ENCODE measurements at regions not wholly inside any gene's neighbourhood (a gene's known extent, or its start where the extent isn't known, plus 50 kb on each side); places are given as distances from the start of the nearest gene placed in this dataset.
"Not testable (repeated sequence)": the region's sequence is repeated elsewhere in the genome, so short reads cannot be mapped to it uniquely, and the experiment has no call there.

GRCh38 chr1:101135526-101135925, 101.3 kb upstream of the S1PR1 start:
- H3K4me3 Mint-ChIP-seq = no peak overlapping the region
- no peak overlapping the region for H3K27ac Mint-ChIP-seq

DNA sequence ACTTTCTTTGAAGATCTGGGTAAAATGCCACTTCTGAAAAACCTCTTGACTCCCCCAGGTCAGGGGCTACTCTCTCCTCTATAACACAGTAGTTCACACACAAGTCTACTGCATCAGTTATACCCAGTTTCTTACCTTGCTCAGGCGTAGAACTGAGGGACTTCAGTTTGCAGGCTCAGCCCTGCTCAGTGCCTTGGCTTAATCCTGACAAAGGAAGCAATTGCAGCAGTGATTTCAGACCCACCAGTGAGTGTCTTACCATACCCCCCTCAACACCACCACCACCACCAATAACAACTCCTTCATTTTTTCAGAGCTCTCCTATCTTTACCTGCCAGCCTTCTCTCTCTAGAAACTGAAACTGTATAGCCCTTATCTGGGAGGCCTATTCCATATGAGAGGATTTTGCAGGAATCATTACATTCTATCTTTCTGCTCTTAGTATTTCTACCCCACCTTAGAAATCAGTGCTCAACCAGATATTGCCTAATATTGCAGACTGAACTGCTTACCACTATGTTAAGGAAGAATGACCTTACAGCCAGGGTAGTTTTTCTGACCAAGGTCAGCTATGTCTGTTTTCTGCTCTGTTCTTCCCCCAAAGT, 105.5 kb upstream of the S1PR1 start:
- Mint-ChIP-seq H3K27ac (no peak overlapping the region), H3K27me3 (ENCODE audit: insufficient read depth) (no peaks in the 10 kb centered on the region), H3K9me3 (no peaks in the 10 kb centered on the region), H3K36me3 (ENCODE audit: low read depth) (no peaks in the 10 kb centered on the region), H3K4me3 (no peak overlapping the region), H3K4me1 (ENCODE audit: low read depth) (peaks cover 64% of the 10 kb centered on the region)
- intact Hi-C loops (cut with micrococcal nuclease) = no loop called here
- DNase-seq (ENCODE audit: low spot score) = no peak

More at GRCh38 chr1:101135526-101135925, 101.3 kb upstream of the S1PR1 start:
- Mint-ChIP-seq H3K27me3 (ENCODE audit: insufficient read depth) (no peaks in the 10 kb centered on the region), H3K9me3 (no peaks in the 10 kb centered on the region), H3K36me3 (ENCODE audit: low read depth) (no peaks in the 10 kb centered on the region), H3K4me1 (ENCODE audit: low read depth) (peaks cover 74% of the 10 kb centered on the region)
- DNase-seq (ENCODE audit: low spot score) = no peak
- intact Hi-C loops (cut with micrococcal nuclease) = loop anchor here (5.0 kb wide), 1 partner anchor 237 kb away; no protein-coding TSS in a partner anchor

GRCh38 chr1:101130673-101131072, 105.1 kb upstream of the DPH5 start:
- Mint-ChIP-seq H3K4me1 (ENCODE audit: low read depth) (peaks cover 57% of the 10 kb centered on the region), H3K27me3 (ENCODE audit: insufficient read depth) (no peaks in the 10 kb centered on the region), H3K27ac (no peak overlapping the region), H3K9me3 (no peaks in the 10 kb centered on the region), H3K36me3 (ENCODE audit: low read depth) (no peaks in the 10 kb centered on the region), H3K4me3 (no peak overlapping the region)
- intact Hi-C loops (cut with micrococcal nuclease) = loop anchor here (1.0 kb wide), 1 partner anchor 8 kb away; no protein-coding TSS in a partner anchor
- DNase-seq (ENCODE audit: low spot score) = no peak

DNA sequence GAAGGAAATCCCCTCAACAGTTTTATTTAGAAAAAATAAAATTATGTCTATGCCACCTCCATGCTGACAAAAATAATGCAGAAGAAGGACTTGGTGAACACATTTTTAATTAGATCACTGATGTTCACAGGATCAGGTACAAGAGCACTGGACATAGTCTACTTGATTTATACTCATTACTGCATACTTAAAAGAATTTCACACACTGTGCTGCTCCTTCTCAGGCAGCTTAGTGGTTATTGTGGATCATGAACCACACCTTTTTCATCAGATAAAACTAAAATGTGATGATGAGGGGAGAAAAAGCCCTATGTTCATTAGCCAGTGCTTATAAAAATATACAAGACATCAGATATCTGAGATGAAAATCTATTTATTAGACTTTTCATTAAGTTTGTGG, 103.3 kb upstream of the DPH5 start:
- DNase-seq (ENCODE audit: low spot score) = no peak
- Mint-ChIP-seq H3K27me3 (ENCODE audit: insufficient read depth) (no peaks in the 10 kb centered on the region), H3K27ac (no peak overlapping the region), H3K9me3 (peaks cover 5% of the 10 kb centered on the region), H3K4me3 (no peak overlapping the region), H3K4me1 (ENCODE audit: low read depth) (peaks cover 49% of the 10 kb centered on the region), H3K36me3 (ENCODE audit: low read depth) (peaks cover 3% of the 10 kb centered on the region)
- intact Hi-C loops (cut with micrococcal nuclease) = no loop called here

GRCh38 chr1:101128211-101128727, 102.7 kb upstream of the DPH5 start:
- intact Hi-C loops (cut with micrococcal nuclease) = no loop called here
- H3K36me3 Mint-ChIP-seq (ENCODE audit: low read depth) = peaks cover 3% of the 10 kb centered on the region
- H3K27ac Mint-ChIP-seq = peak overlapping the region; percentile 72
- H3K4me1 Mint-ChIP-seq (ENCODE audit: low read depth) = peaks cover 52% of the 10 kb centered on the region
- DNase-seq (ENCODE audit: low spot score) = no peak
- peaks cover 5% of the 10 kb centered on the region for H3K9me3 Mint-ChIP-seq
- H3K27me3 Mint-ChIP-seq (ENCODE audit: insufficient read depth) = peaks cover 1% of the 10 kb centered on the region
- H3K4me3 Mint-ChIP-seq = peak overlapping the region; percentile 73

DNA sequence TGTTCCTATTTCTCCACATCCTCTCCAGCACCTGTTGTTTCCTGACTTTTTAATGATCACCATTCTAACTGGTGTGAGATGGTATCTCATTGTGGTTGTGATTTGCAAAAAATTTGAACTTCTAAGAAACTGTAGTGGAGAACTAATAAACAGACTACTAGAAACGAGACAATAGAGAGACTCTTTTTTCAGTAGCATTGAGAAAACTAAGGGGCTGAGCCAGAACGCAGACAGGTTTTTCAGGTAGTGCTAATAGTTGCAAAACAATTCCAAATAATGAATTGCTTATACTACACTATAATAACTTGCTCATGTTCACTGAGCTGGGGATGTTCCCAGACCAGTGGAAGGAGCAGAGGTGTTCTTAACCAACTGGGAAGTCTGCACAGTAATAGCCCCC, 98.8 kb upstream of the DPH5 start:
- intact Hi-C loops (cut with micrococcal nuclease) = loop anchor here (5.0 kb wide), 6 partner anchors 42 to 248 kb away; no protein-coding TSS in a partner anchor

DNA sequence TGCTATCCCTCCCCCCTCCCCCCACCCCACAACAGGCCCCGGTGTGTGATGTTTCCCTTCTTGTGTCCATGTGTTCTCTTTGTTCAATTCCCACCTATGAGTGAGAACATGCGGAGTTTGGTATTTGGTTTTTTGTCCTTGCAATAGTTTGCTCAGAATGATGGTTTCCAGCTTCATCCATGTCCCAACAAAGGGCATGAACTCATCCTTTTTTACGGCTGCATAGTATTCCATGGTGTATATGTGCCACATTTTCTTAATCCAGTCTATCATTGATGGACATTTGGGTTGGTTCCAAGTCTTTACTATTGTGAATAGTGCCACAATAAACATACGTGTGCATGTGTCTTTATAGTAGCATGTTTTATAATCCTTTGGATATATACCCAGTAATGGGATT, 98.3 kb upstream of the DPH5 start:
- intact Hi-C loops (cut with micrococcal nuclease) = loop anchor here (2.0 to 5.0 kb wide), 7 partner anchors 42 to 248 kb away; partner anchors contain the start of gene DPH5
- H3K9me3 Mint-ChIP-seq; H3K27me3 Mint-ChIP-seq (ENCODE audit: insufficient read depth); H3K36me3 Mint-ChIP-seq (ENCODE audit: low read depth); DNase-seq (ENCODE audit: low spot score); H3K4me3 Mint-ChIP-seq; H3K27ac Mint-ChIP-seq: not testable (repeated sequence)
- peaks cover 51% of the 10 kb centered on the region for H3K4me1 Mint-ChIP-seq (ENCODE audit: low read depth)

More for the DNA sequence above, 98.8 kb upstream of the DPH5 start:
- Mint-ChIP-seq H3K4me1 (ENCODE audit: low read depth) (peaks cover 56% of the 10 kb centered on the region), H3K27ac (no peak overlapping the region), H3K9me3 (peaks cover 5% of the 10 kb centered on the region), H3K36me3 (ENCODE audit: low read depth) (peaks cover 4% of the 10 kb centered on the region), H3K4me3 (no peak overlapping the region), H3K27me3 (ENCODE audit: insufficient read depth) (peaks cover 4% of the 10 kb centered on the region)
- DNase-seq (ENCODE audit: low spot score) = no peak

DNA sequence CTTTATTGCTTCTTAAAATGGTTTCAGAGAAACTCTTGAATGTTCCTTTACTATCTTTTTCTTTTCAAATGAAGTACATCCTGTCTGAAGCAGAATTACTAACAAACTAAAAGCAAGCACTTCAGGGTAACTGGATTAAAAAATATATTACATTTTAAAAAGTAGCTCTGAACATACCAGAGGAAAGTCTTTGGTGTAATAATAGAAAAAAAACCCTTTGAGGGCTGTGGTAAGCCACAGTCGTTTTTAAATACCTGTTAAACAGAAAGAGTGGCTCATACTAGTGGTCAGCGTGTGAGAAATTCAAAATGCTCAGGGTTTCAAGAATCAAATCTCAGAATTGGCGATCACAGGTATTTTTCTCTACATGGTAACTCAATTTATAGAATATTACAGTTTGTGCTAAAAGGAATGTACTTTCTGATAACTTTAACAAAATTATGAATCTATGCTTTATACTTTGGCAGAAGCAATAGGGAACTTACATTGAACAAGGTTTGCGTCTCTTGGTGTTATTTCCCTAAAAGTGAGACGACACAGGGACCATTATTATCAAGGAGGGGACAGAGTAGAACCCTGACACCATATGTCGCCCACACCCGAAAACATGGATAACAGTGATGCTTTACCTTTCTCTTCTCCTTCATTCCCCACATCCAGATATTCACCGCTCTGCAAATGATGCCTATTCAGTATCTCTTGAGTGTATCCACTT, 97.0 kb upstream of the DPH5 start:
- Mint-ChIP-seq H3K36me3 (ENCODE audit: low read depth) (peaks cover 5% of the 10 kb centered on the region), H3K27ac (peak overlapping the region; percentile 11), H3K4me3 (peak overlapping the region; percentile 23), H3K4me1 (ENCODE audit: low read depth) (peaks cover 39% of the 10 kb centered on the region), H3K27me3 (ENCODE audit: insufficient read depth) (peaks cover 4% of the 10 kb centered on the region), H3K9me3 (peaks cover 5% of the 10 kb centered on the region)
- intact Hi-C loops (cut with micrococcal nuclease) = loop anchor here (1.0 to 5.0 kb wide), 12 partner anchors 8 to 250 kb away; partner anchors contain the start of gene DPH5
- no peak for DNase-seq (ENCODE audit: low spot score)

DNA sequence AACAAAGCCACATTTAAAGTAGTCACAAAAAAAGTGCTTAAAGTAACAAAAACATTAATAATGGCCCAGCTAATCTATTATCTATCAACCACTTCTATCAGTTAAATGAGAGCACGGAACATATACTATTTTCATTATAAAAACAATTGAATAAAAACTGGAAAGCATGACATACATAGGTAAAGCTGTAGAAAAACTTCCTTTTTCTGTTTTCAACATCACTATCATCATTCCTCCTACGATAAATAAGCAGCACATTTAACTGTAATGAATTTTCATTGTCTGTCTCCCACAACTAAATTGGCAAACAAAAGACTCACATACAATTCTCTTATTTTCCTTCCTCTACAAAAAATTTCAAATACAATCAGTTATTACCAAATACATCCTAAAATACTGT, 96.4 kb upstream of the DPH5 start:
- intact Hi-C loops (cut with micrococcal nuclease) = loop anchor here (1.0 to 5.0 kb wide), 12 partner anchors 8 to 250 kb away; partner anchors contain the start of gene DPH5
- H3K4me1 Mint-ChIP-seq (ENCODE audit: low read depth) = peaks cover 39% of the 10 kb centered on the region

DNA sequence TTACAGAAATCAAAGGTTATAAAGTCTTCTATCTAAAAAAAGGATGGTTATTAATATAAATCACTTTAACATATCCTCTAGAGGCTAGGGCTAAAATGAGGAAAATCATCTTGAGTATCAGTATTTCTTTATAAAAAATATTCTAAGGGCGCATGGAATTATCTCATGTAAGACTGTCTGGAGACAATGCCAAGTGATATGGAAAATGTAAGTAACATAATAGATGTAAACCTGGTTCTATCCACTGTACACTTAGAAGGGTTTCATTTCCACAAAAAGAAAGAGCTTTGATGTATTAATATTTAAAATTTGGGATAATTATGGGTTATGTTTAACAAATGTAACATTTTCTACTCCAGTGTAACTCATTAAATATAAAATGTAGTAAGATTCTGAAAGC, 95.9 kb upstream of the DPH5 start:
- Mint-ChIP-seq H3K4me3 (no peak overlapping the region), H3K36me3 (ENCODE audit: low read depth) (peaks cover 5% of the 10 kb centered on the region), H3K27me3 (ENCODE audit: insufficient read depth) (peaks cover 4% of the 10 kb centered on the region), H3K27ac (no peak overlapping the region), H3K4me1 (ENCODE audit: low read depth) (peaks cover 39% of the 10 kb centered on the region), H3K9me3 (peaks cover 5% of the 10 kb centered on the region)
- DNase-seq (ENCODE audit: low spot score) = no peak
- intact Hi-C loops (cut with micrococcal nuclease) = loop anchor here (5.0 kb wide), 6 partner anchors 39 to 251 kb away; no protein-coding TSS in a partner anchor

More for the DNA sequence above, 96.4 kb upstream of the DPH5 start:
- H3K27me3 Mint-ChIP-seq (ENCODE audit: insufficient read depth) = peaks cover 4% of the 10 kb centered on the region
- peak overlapping the region; percentile 23 for H3K4me3 Mint-ChIP-seq
- no peak for DNase-seq (ENCODE audit: low spot score)
- H3K9me3 Mint-ChIP-seq = peaks cover 5% of the 10 kb centered on the region
- H3K36me3 Mint-ChIP-seq (ENCODE audit: low read depth) = peaks cover 5% of the 10 kb centered on the region
- H3K27ac Mint-ChIP-seq = no peak overlapping the region

- Mint-ChIP-seq H3K36me3 (ENCODE audit: low read depth) (peaks cover 5% of the 10 kb centered on the region), H3K27me3 (ENCODE audit: insufficient read depth) (peaks cover 4% of the 10 kb centered on the region), H3K4me1 (ENCODE audit: low read depth) (peaks cover 39% of the 10 kb centered on the region), H3K27ac (no peak overlapping the region), H3K9me3 (peaks cover 5% of the 10 kb centered on the region), H3K4me3 (no peak overlapping the region)
- DNase-seq (ENCODE audit: low spot score) = no peak
- intact Hi-C loops (cut with micrococcal nuclease) = loop anchor here (5.0 kb wide), 6 partner anchors 39 to 251 kb away; no protein-coding TSS in a partner anchor
Observed at GRCh38 chr1:101120868-101121267, 95.3 kb upstream of the DPH5 start.

- H3K27me3 Mint-ChIP-seq (ENCODE audit: insufficient read depth) = peaks cover 4% of the 10 kb centered on the region
- no peak overlapping the region for H3K4me3 Mint-ChIP-seq
- H3K27ac Mint-ChIP-seq = no peak overlapping the region
- H3K9me3 Mint-ChIP-seq = no peaks in the 10 kb centered on the region
- DNase-seq (ENCODE audit: low spot score) = no peak
- H3K36me3 Mint-ChIP-seq (ENCODE audit: low read depth) = peaks cover 2% of the 10 kb centered on the region
- H3K4me1 Mint-ChIP-seq (ENCODE audit: low read depth) = peaks cover 34% of the 10 kb centered on the region
- intact Hi-C loops (cut with micrococcal nuclease) = loop anchor here (10.0 kb wide), 1 partner anchor 54 kb away; no protein-coding TSS in a partner anchor
Observed at GRCh38 chr1:101119289-101119688, 93.7 kb upstream of the DPH5 start.

GRCh38 chr1:101116006-101116405, 90.4 kb upstream of the DPH5 start:
- DNase-seq (ENCODE audit: low spot score) = no peak
- Mint-ChIP-seq H3K4me1 (ENCODE audit: low read depth) (peaks cover 28% of the 10 kb centered on the region), H3K27ac (no peak overlapping the region), H3K9me3 (peaks cover 8% of the 10 kb centered on the region), H3K36me3 (ENCODE audit: low read depth) (peaks cover 8% of the 10 kb centered on the region), H3K27me3 (ENCODE audit: insufficient read depth) (no peaks in the 10 kb centered on the region), H3K4me3 (no peak overlapping the region)
- intact Hi-C loops (cut with micrococcal nuclease) = loop anchor here (10.0 kb wide), 1 partner anchor 51 kb away; no protein-coding TSS in a partner anchor

Data from activated T-helper 1 cell treated with anti-CD3 and anti-CD28 coated beads, Interleukin-12 subunit alpha, Interleukin-12 subunit beta, Interleukin-2, Interleukin-4 antibody, amounts not matched to agents 30 ng/mL and 10 ng/mL and 1 ng/mL, durations not matched to agents 14 hours and 24 hours and 36 hours (primary cell).